ENCODE measurements at regions not wholly inside any gene's neighbourhood (a gene's known extent, or its start where the extent isn't known, plus 50 kb on each side); places are given as distances from the start of the nearest gene placed in this dataset.

- DNase-seq = no peak
Observed at GRCh38 chr10:125449571-125449970, 233.4 kb downstream of the TEX36 start.

GRCh38 chr10:125448596-125448995 is 234.4 kb downstream of the TEX36 start:
- Histone ChIP-seq H3K27me3 (ENCODE audit: low read depth) (no peaks in the 10 kb centered on the region), H3K36me3 (no peaks in the 10 kb centered on the region), H3K4me1 (no peaks in the 10 kb centered on the region), H3K27ac (no peak overlapping the region), H3K9me3 (no peaks in the 10 kb centered on the region), H3K4me3 (no peak overlapping the region)
- DNase-seq (no peak), ATAC-seq (no peak)
- TF ChIP-seq CTCF (IDR thresholded peaks at IDR 0.05) = peak; percentile 23
- intact Hi-C loops (cut with DNase I) = no loop called here

More at GRCh38 chr10:125449571-125449970, 233.4 kb downstream of the TEX36 start:
- no peaks in the 10 kb centered on the region for H3K36me3 ChIP-seq
- no peak overlapping the region for H3K4me3 ChIP-seq
- H3K9me3 ChIP-seq = no peaks in the 10 kb centered on the region
- no peaks in the 10 kb centered on the region for H3K4me1 ChIP-seq
- intact Hi-C loops (cut with DNase I) = no loop called here
- no peak overlapping the region for H3K27ac ChIP-seq
- no peak for TF ChIP-seq CTCF (IDR thresholded peaks at IDR 0.05)
- no peak for ATAC-seq
- no peaks in the 10 kb centered on the region for H3K27me3 ChIP-seq (ENCODE audit: low read depth)

DNA sequence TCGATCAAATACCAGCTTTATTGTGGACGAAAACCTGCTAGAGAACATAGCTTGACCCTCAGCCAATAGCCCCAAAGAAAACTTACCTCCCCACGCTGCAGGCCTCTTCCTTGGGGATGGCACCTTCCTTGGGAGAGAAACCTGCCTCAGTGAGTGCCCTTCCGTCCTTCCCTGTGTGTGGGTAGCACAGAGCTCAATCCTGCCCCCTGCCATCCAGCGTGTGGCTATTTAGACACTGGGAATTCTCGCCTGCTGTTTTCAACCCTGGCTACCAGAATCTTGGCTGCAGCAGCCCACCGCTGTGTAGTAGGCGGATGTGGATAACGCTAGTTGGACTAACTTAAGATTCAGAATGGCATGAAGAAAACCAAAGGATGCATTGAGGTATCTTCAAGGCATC is 238.2 kb downstream of the TEX36 start:
- no peak for TF ChIP-seq CTCF (IDR thresholded peaks at IDR 0.05)
- DNase-seq (no peak), ATAC-seq (no peak)
- H3K4me1 ChIP-seq = no peaks in the 10 kb centered on the region
- H3K36me3 ChIP-seq = no peaks in the 10 kb centered on the region
- no peaks in the 10 kb centered on the region for H3K27me3 ChIP-seq (ENCODE audit: low read depth)
- H3K9me3 ChIP-seq = no peaks in the 10 kb centered on the region
- no peak overlapping the region for H3K4me3 ChIP-seq
- intact Hi-C loops (cut with DNase I) = no loop called here
- H3K27ac ChIP-seq = no peak overlapping the region

DNA sequence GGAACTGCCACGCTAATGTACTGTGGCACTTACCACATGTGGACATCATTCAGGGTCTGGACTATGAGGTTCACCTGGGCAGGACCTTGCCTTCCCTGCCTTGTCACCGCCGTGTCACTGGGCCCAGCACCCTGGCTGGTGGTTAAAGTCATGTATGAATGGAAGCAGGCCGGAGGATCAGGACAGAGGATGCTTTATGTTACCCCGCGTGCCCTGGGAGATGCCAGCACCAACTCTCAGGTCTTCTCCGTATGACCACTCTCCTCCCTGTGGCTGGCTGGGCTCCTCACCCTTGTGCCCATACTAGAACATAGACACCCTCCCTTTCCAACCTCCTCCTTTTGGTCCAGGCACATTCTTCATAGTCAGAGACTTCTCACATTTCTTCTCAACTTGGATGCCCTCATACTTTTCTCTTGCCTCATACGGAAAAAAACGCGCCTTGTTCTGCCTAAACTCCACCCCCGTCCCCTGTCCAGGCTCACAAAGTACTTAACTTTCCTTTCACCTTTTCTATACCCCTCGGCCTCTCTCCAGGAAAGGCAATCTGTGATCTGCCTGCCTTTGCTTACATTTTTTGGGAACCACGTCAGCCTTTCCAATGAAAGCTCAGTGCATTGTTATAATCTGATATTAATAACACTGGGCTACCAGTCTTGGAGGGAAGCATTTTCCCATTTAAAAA is 240.0 kb downstream of the TEX36 start:
- ATAC-seq = no peak
- no peak overlapping the region for H3K27ac ChIP-seq
- DNase-seq = no peak
- intact Hi-C loops (cut with DNase I) = no loop called here
- no peak for TF ChIP-seq CTCF (IDR thresholded peaks at IDR 0.05)
- H3K27me3 ChIP-seq (ENCODE audit: low read depth) = no peaks in the 10 kb centered on the region
- no peaks in the 10 kb centered on the region for H3K4me1 ChIP-seq
- H3K4me3 ChIP-seq = no peak overlapping the region
- no peaks in the 10 kb centered on the region for H3K36me3 ChIP-seq
- H3K9me3 ChIP-seq = no peaks in the 10 kb centered on the region

GRCh38 chr10:125441151-125441550 is 241.8 kb downstream of the TEX36 start:
- H3K9me3 ChIP-seq = no peaks in the 10 kb centered on the region
- no peaks in the 10 kb centered on the region for H3K27me3 ChIP-seq (ENCODE audit: low read depth)
- no peaks in the 10 kb centered on the region for H3K36me3 ChIP-seq
- no peak for TF ChIP-seq CTCF (IDR thresholded peaks at IDR 0.05)
- no peak overlapping the region for H3K27ac ChIP-seq
- ATAC-seq = no peak
- intact Hi-C loops (cut with DNase I) = no loop called here
- no peak overlapping the region for H3K4me3 ChIP-seq
- no peaks in the 10 kb centered on the region for H3K4me1 ChIP-seq
- no peak for DNase-seq
